SK-N-SH treated with all-trans-retinoic acid at 6 μM for 48 hours (cell line): ENCODE measurements at regions not wholly inside any gene's neighbourhood (a gene's known extent, or its start where the extent isn't known, plus 50 kb on each side); places are given as distances from the start of the nearest gene placed in this dataset.

Experiments
- ATAC-seq: fragments of 200-7000 bp; cut with Tn5 transposase; 3 replicates; pipeline ENCODE4 v1.9.1; 2020; ENCODE audit warnings: mild to moderate bottlenecking, moderate library complexity
- BACH2 ChIP-seq: fragments of 250-450 bp; sonication (Bioruptor Pico); IDR thresholded peaks from 2 replicates; pipeline ENCODE4 v1.9.0; 2021; ENCODE audit warnings: mild to moderate bottlenecking, borderline replicate concordance
- CSDC2 ChIP-seq: fragments of 250-450 bp; sonication (Bioruptor Pico); IDR thresholded peaks from 2 replicates; pipeline ENCODE4 v1.5.0; 2020; ENCODE audit warnings: mild to moderate bottlenecking, moderate library complexity
- ESRRG ChIP-seq: fragments of 250-450 bp; sonication (Bioruptor Pico); IDR thresholded peaks from 2 replicates; pipeline ENCODE4 v1.6.1; 2021; ENCODE audit warnings: mild to moderate bottlenecking
- GLIS3 ChIP-seq: fragments of 250-450 bp; sonication (Bioruptor Pico); IDR thresholded peaks from 2 replicates; pipeline ENCODE4 v1.5.0; 2020; ENCODE audit warnings: mild to moderate bottlenecking, moderate library complexity
- ISL1 ChIP-seq: fragments of 250-450 bp; sonication (Bioruptor Pico); IDR thresholded peaks from 2 replicates; pipeline ENCODE4 v2.1.2; 2022; ENCODE audit warnings: mild to moderate bottlenecking, moderate library complexity
- OSR1 ChIP-seq: fragments of 250-450 bp; sonication (Bioruptor Pico); IDR thresholded peaks from 2 replicates; pipeline ENCODE4 v1.8.0; 2022; ENCODE audit warnings: moderate library complexity, mild to moderate bottlenecking, inconsistent platforms
- RARB ChIP-seq: fragments of 250-450 bp; sonication (Bioruptor Pico); IDR thresholded peaks from 2 replicates; pipeline ENCODE4 v1.8.0; 2021; ENCODE audit warnings: mild to moderate bottlenecking, moderate library complexity
- SNAI2 ChIP-seq: fragments of 250-450 bp; sonication (Bioruptor Pico); IDR thresholded peaks from 2 replicates; pipeline ENCODE4 v1.5.0; 2020; ENCODE audit warnings: mild to moderate bottlenecking, moderate library complexity
- TCF4 ChIP-seq: fragments of 250-450 bp; sonication (Bioruptor Pico); IDR thresholded peaks from 2 replicates; pipeline ENCODE4 v1.8.0; 2021; ENCODE audit warnings: mild to moderate bottlenecking, moderate library complexity, borderline replicate concordance
- TOX ChIP-seq: fragments of 250-450 bp; sonication (Bioruptor Pico); IDR thresholded peaks from 2 replicates; pipeline ENCODE4 v1.8.0; 2021; ENCODE audit warnings: mild to moderate bottlenecking, moderate library complexity, borderline replicate concordance
- ZC3H10 ChIP-seq: fragments of 250-450 bp; sonication (Bioruptor Pico); IDR thresholded peaks from 2 replicates; pipeline ENCODE4 v1.5.1; 2021; ENCODE audit warnings: mild to moderate bottlenecking, moderate library complexity
- ZFP3 ChIP-seq: fragments of 250-450 bp; sonication (Bioruptor Pico); IDR thresholded peaks from 2 replicates; pipeline ENCODE4 v1.5.0; 2020; ENCODE audit warnings: mild to moderate bottlenecking, moderate library complexity
- ZFP30 ChIP-seq: fragments of 450-650 bp; formaldehyde crosslinking; IDR thresholded peaks from 2 replicates; pipeline ENCODE4 v1.5.0; 2022; ENCODE audit warnings: mild to moderate bottlenecking, moderate library complexity
- ZNF565 ChIP-seq: fragments of 450-650 bp; formaldehyde crosslinking; conservative IDR thresholded peaks from 2 replicates; pipeline ENCODE4 v1.5.0; 2020; ENCODE audit warnings: low read depth, mild to moderate bottlenecking, moderate library complexity
- ZNF70 ChIP-seq: fragments of 450-650 bp; formaldehyde crosslinking; IDR thresholded peaks from 2 replicates; pipeline ENCODE4 v1.5.0; 2020; ENCODE audit warnings: mild to moderate bottlenecking, moderate library complexity
- ZNF8 ChIP-seq: fragments of 450-650 bp; formaldehyde crosslinking; IDR thresholded peaks from 2 replicates; pipeline ENCODE4 v1.5.0; 2020; ENCODE audit warnings: mild to moderate bottlenecking, moderate library complexity
- TF ChIP-seq, protein P1 (sequence below): fragments of 250-450 bp; sonication (Bioruptor Pico); IDR thresholded peaks from 2 replicates; pipeline ENCODE4 v1.5.1; 2021; ENCODE audit warnings: mild to moderate bottlenecking, moderate library complexity
- TF ChIP-seq, protein P2 (sequence below): fragments of 250-450 bp; sonication (Bioruptor Pico); IDR thresholded peaks from 2 replicates; pipeline ENCODE4 v1.5.0; 2020; ENCODE audit warnings: mild to moderate bottlenecking, moderate library complexity
- TF ChIP-seq, protein P3 (sequence below): fragments of 250-450 bp; sonication (Bioruptor Pico); IDR thresholded peaks from 2 replicates; pipeline ENCODE4 v1.8.0; 2020; ENCODE audit warnings: mild to moderate bottlenecking, moderate library complexity, borderline replicate concordance
- TF ChIP-seq, protein P4 (sequence below): fragments of 250-450 bp; sonication (Bioruptor Pico); IDR thresholded peaks from 2 replicates; pipeline ENCODE4 v1.5.1; 2020; ENCODE audit warnings: low read depth, mild to moderate bottlenecking, moderate library complexity

DNA sequence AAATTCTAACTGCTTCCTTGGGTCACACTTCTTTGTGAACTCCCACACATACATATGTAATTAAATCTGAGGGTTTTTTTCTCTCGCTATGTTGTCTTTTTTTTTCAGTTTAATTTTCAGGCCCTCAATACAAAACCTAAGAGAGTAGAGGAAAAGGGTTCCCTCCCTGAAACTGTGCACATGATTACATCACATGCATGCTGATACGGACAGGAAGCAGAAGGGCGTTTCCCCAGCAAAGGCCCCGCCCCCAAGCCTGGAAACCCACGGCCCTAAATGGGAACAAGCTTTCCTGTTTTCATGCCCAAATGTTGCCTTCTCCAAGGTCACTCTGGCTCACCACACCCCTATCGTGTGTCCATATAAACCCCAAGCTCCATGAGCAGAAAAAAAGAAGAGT is 115.4 kb downstream of the TEX36 start:
- no peak for ATAC-seq

DNA sequence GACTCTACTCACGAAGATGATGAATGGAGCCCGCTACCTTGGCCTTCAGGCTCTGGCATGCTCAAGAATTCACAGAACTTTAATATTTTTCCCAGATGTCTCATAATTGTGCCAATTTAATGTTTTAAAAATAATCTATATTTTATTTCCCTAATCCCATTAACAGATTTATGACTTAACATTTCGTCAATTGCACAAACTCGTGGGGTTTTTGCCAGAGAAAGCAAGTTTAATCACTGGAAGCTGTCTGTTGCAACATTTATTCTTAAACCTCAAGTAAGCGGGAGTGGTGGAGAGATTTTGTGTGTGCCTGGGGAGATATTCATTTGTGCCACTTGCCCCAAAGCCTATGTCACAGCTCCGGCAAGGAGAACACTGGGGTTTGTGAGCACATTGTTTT is 117.9 kb downstream of the TEX36 start:
- TF ChIP-seq, protein P1, sequence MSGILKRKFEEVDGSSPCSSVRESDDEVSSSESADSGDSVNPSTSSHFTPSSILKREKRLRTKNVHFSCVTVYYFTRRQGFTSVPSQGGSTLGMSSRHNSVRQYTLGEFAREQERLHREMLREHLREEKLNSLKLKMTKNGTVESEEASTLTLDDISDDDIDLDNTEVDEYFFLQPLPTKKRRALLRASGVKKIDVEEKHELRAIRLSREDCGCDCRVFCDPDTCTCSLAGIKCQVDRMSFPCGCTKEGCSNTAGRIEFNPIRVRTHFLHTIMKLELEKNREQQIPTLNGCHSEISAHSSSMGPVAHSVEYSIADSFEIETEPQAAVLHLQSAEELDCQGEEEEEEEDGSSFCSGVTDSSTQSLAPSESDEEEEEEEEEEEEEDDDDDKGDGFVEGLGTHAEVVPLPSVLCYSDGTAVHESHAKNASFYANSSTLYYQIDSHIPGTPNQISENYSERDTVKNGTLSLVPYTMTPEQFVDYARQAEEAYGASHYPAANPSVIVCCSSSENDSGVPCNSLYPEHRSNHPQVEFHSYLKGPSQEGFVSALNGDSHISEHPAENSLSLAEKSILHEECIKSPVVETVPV (CRISPR knock-in tag): no peak
- TF ChIP-seq ISL1 (no peak), ESRRG (CRISPR knock-in tag) (no peak), TOX (CRISPR knock-in tag) (no peak), ZFP30 (CRISPR knock-in tag) (no peak)
- TF ChIP-seq, protein P2, sequence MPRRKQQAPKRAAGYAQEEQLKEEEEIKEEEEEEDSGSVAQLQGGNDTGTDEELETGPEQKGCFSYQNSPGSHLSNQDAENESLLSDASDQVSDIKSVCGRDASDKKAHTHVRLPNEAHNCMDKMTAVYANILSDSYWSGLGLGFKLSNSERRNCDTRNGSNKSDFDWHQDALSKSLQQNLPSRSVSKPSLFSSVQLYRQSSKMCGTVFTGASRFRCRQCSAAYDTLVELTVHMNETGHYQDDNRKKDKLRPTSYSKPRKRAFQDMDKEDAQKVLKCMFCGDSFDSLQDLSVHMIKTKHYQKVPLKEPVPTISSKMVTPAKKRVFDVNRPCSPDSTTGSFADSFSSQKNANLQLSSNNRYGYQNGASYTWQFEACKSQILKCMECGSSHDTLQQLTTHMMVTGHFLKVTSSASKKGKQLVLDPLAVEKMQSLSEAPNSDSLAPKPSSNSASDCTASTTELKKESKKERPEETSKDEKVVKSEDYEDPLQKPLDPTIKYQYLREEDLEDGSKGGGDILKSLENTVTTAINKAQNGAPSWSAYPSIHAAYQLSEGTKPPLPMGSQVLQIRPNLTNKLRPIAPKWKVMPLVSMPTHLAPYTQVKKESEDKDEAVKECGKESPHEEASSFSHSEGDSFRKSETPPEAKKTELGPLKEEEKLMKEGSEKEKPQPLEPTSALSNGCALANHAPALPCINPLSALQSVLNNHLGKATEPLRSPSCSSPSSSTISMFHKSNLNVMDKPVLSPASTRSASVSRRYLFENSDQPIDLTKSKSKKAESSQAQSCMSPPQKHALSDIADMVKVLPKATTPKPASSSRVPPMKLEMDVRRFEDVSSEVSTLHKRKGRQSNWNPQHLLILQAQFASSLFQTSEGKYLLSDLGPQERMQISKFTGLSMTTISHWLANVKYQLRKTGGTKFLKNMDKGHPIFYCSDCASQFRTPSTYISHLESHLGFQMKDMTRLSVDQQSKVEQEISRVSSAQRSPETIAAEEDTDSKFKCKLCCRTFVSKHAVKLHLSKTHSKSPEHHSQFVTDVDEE: no peak
- ATAC-seq: no peak

More for the DNA sequence above, 115.4 kb downstream of the TEX36 start:
- TF ChIP-seq ISL1 (no peak), TCF4 (CRISPR knock-in tag) (no peak), RARB (CRISPR knock-in tag) (no peak), ZFP30 (CRISPR knock-in tag) (no peak), ESRRG (CRISPR knock-in tag) (no peak), ZNF565 (CRISPR knock-in tag) (no peak), ZFP3 (CRISPR knock-in tag) (no peak), ZNF8 (no peak), OSR1 (CRISPR knock-in tag) (no peak), BACH2 (no peak)
- TF ChIP-seq, protein P1 (CRISPR knock-in tag): no peak
- TF ChIP-seq, protein P2: no peak

DNA sequence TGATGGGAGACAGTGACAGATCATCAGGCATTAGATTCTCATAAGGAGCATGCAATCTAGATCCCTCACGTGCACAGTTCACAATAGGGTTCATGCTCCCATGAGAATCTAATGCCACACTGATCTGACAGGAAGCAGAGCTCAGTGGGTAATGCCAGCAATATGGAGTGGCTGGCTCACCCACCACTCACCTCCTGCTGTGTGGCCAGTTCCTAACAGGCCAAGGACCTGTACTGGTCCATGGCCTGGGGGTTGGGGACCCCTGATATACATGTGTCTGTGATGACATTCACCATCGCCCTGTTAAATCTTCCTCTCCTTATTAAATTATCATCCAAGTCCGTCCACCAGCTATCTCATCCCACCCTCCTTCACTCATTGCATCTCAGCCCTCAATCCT is 118.4 kb downstream of the TEX36 start:
- ATAC-seq: no peak
- TF ChIP-seq, protein P2: no peak
- TF ChIP-seq ESRRG (CRISPR knock-in tag): no peak
- TF ChIP-seq GLIS3 (CRISPR knock-in tag): no peak
- TF ChIP-seq TCF4 (CRISPR knock-in tag): no peak
- no peak for TF ChIP-seq BACH2
- TF ChIP-seq ZFP30 (CRISPR knock-in tag): no peak
- TF ChIP-seq, protein P1 (CRISPR knock-in tag): no peak
- no peak for TF ChIP-seq ZC3H10 (CRISPR knock-in tag)
- TF ChIP-seq ZFP3 (CRISPR knock-in tag): no peak
- TF ChIP-seq SNAI2 (CRISPR knock-in tag): no peak
- TF ChIP-seq, protein P3, sequence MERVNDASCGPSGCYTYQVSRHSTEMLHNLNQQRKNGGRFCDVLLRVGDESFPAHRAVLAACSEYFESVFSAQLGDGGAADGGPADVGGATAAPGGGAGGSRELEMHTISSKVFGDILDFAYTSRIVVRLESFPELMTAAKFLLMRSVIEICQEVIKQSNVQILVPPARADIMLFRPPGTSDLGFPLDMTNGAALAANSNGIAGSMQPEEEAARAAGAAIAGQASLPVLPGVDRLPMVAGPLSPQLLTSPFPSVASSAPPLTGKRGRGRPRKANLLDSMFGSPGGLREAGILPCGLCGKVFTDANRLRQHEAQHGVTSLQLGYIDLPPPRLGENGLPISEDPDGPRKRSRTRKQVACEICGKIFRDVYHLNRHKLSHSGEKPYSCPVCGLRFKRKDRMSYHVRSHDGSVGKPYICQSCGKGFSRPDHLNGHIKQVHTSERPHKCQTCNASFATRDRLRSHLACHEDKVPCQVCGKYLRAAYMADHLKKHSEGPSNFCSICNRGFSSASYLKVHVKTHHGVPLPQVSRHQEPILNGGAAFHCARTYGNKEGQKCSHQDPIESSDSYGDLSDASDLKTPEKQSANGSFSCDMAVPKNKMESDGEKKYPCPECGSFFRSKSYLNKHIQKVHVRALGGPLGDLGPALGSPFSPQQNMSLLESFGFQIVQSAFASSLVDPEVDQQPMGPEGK (CRISPR knock-in tag): no peak
- TF ChIP-seq ZNF565 (CRISPR knock-in tag): no peak
- TF ChIP-seq ZNF70 (CRISPR knock-in tag): no peak
- TF ChIP-seq OSR1 (CRISPR knock-in tag): no peak
- TF ChIP-seq, protein P4, sequence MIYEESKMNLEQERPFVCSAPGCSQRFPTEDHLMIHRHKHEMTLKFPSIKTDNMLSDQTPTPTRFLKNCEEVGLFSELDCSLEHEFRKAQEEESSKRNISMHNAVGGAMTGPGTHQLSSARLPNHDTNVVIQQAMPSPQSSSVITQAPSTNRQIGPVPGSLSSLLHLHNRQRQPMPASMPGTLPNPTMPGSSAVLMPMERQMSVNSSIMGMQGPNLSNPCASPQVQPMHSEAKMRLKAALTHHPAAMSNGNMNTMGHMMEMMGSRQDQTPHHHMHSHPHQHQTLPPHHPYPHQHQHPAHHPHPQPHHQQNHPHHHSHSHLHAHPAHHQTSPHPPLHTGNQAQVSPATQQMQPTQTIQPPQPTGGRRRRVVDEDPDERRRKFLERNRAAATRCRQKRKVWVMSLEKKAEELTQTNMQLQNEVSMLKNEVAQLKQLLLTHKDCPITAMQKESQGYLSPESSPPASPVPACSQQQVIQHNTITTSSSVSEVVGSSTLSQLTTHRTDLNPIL (CRISPR knock-in tag): no peak
- no peak for TF ChIP-seq CSDC2 (CRISPR knock-in tag)
